HUES6 (cell line): ENCODE measurements at regions not wholly inside any gene's neighbourhood (a gene's known extent, or its start where the extent isn't known, plus 50 kb on each side); places are given as distances from the start of the nearest gene placed in this dataset.

Experiments used
- H3K27ac ChIP-seq: 2 replicates; pipeline ENCODE4 v1.7.0; 2013; ENCODE audit warnings: low read depth, mild to moderate bottlenecking, low read length, inconsistent platforms
- H3K27me3 ChIP-seq: 2 replicates; pipeline ENCODE4 v1.6.1; 2013; ENCODE audit warnings: low read length; ENCODE audit not compliant: control insufficient read depth, insufficient read depth
- H3K36me3 ChIP-seq: 2 replicates; pipeline ENCODE4 v1.6.1; 2013; ENCODE audit warnings: low read length; ENCODE audit not compliant: control insufficient read depth, insufficient read depth
- H3K4me1 ChIP-seq: 2 replicates; pipeline ENCODE4 v1.6.1; 2013; ENCODE audit warnings: low read length; ENCODE audit not compliant: control insufficient read depth, insufficient read depth
- H3K4me3 ChIP-seq: 2 replicates; pipeline ENCODE4 v1.5.1; 2013; ENCODE audit warnings: low read depth, low read length
- H3K9ac ChIP-seq: one replicate; pipeline ENCODE4 v1.6.1; 2013; ENCODE audit warnings: mild to moderate bottlenecking, low read length
- H3K9me3 ChIP-seq: 2 replicates; pipeline ENCODE4 v1.6.1; 2013; ENCODE audit warnings: low read depth, low read length; ENCODE audit not compliant: control insufficient read depth, insufficient read depth

GRCh38 chr4:83686166-83686565, 150.3 kb downstream of the GPAT3 start:
- Histone ChIP-seq H3K27ac (no peak overlapping the region), H3K9me3 (no peaks in the 10 kb centered on the region), H3K36me3 (no peaks in the 10 kb centered on the region), H3K9ac (no peak overlapping the region), H3K27me3 (no peaks in the 10 kb centered on the region), H3K4me1 (no peaks in the 10 kb centered on the region), H3K4me3 (no peak overlapping the region)

GRCh38 chr4:83679692-83680091, 143.8 kb downstream of the GPAT3 start:
- no peak overlapping the region for H3K27ac ChIP-seq
- H3K27me3 ChIP-seq, result no peaks in the 10 kb centered on the region
- H3K9ac ChIP-seq, result no peak overlapping the region
- no peaks in the 10 kb centered on the region for H3K4me1 ChIP-seq
- no peaks in the 10 kb centered on the region for H3K36me3 ChIP-seq
- H3K9me3 ChIP-seq, result no peaks in the 10 kb centered on the region
- H3K4me3 ChIP-seq, result no peak overlapping the region

- H3K36me3 ChIP-seq, result no peaks in the 10 kb centered on the region
- H3K9ac ChIP-seq, result no peak overlapping the region
- H3K27me3 ChIP-seq, result no peaks in the 10 kb centered on the region
- H3K9me3 ChIP-seq, result no peaks in the 10 kb centered on the region
- H3K27ac ChIP-seq, result no peak overlapping the region
- H3K4me3 ChIP-seq, result no peak overlapping the region
- no peaks in the 10 kb centered on the region for H3K4me1 ChIP-seq
These were observed 143.3 kb downstream of the GPAT3 start for GRCh38 chr4:83679254-83679653.

GRCh38 chr4:83677656-83678055, 141.7 kb downstream of the GPAT3 start:
- Histone ChIP-seq H3K27me3 (no peaks in the 10 kb centered on the region), H3K27ac (no peak overlapping the region), H3K4me3 (no peak overlapping the region), H3K9me3 (no peaks in the 10 kb centered on the region), H3K36me3 (no peaks in the 10 kb centered on the region), H3K9ac (no peak overlapping the region), H3K4me1 (no peaks in the 10 kb centered on the region)

- Histone ChIP-seq H3K27me3 (no peaks in the 10 kb centered on the region), H3K9me3 (no peaks in the 10 kb centered on the region), H3K36me3 (no peaks in the 10 kb centered on the region), H3K4me3 (no peak overlapping the region), H3K4me1 (peaks cover 21% of the 10 kb centered on the region), H3K9ac (no peak overlapping the region), H3K27ac (no peak overlapping the region)
These were observed 128.8 kb downstream of the GPAT3 start for GRCh38 chr4:83664741-83665140.

- peaks cover 22% of the 10 kb centered on the region for H3K4me1 ChIP-seq
- no peaks in the 10 kb centered on the region for H3K9me3 ChIP-seq
- no peak overlapping the region for H3K27ac ChIP-seq
- H3K9ac ChIP-seq, result no peak overlapping the region
- no peaks in the 10 kb centered on the region for H3K27me3 ChIP-seq
- no peak overlapping the region for H3K4me3 ChIP-seq
- no peaks in the 10 kb centered on the region for H3K36me3 ChIP-seq
These were observed 128.2 kb downstream of the GPAT3 start for GRCh38 chr4:83664071-83664470.

- H3K9me3 ChIP-seq, result no peaks in the 10 kb centered on the region
- H3K27me3 ChIP-seq, result no peaks in the 10 kb centered on the region
- peaks cover 27% of the 10 kb centered on the region for H3K4me1 ChIP-seq
- H3K27ac ChIP-seq, result no peak overlapping the region
- no peaks in the 10 kb centered on the region for H3K36me3 ChIP-seq
- H3K9ac ChIP-seq, result no peak overlapping the region
- no peak overlapping the region for H3K4me3 ChIP-seq
These were observed 126.3 kb downstream of the GPAT3 start for GRCh38 chr4:83662204-83662603.

- Histone ChIP-seq H3K4me3 (no peak overlapping the region), H3K9me3 (no peaks in the 10 kb centered on the region), H3K4me1 (peaks cover 27% of the 10 kb centered on the region), H3K27me3 (no peaks in the 10 kb centered on the region), H3K36me3 (no peaks in the 10 kb centered on the region), H3K27ac (no peak overlapping the region), H3K9ac (no peak overlapping the region)
These were observed 125.5 kb downstream of the GPAT3 start for GRCh38 chr4:83661359-83661758.

- Histone ChIP-seq H3K27me3 (no peaks in the 10 kb centered on the region), H3K27ac (no peak overlapping the region), H3K36me3 (no peaks in the 10 kb centered on the region), H3K4me1 (peaks cover 27% of the 10 kb centered on the region), H3K9ac (no peak overlapping the region), H3K4me3 (no peak overlapping the region), H3K9me3 (no peaks in the 10 kb centered on the region)
These were observed 124.7 kb downstream of the GPAT3 start for GRCh38 chr4:83660578-83660977.

- H3K36me3 ChIP-seq, result no peaks in the 10 kb centered on the region
- peaks cover 27% of the 10 kb centered on the region for H3K4me1 ChIP-seq
- no peaks in the 10 kb centered on the region for H3K9me3 ChIP-seq
- no peak overlapping the region for H3K27ac ChIP-seq
- H3K4me3 ChIP-seq, result no peak overlapping the region
- H3K27me3 ChIP-seq, result no peaks in the 10 kb centered on the region
- no peak overlapping the region for H3K9ac ChIP-seq
These were observed 122.9 kb downstream of the GPAT3 start for GRCh38 chr4:83658806-83659205.

GRCh38 chr4:83657336-83657735, 121.4 kb downstream of the GPAT3 start:
- Histone ChIP-seq H3K27ac (no peak overlapping the region), H3K36me3 (no peaks in the 10 kb centered on the region), H3K9ac (no peak overlapping the region), H3K4me1 (peaks cover 24% of the 10 kb centered on the region), H3K4me3 (no peak overlapping the region), H3K27me3 (no peaks in the 10 kb centered on the region), H3K9me3 (no peaks in the 10 kb centered on the region)
